ENCODE measurements at regions not wholly inside any gene's neighbourhood (a gene's known extent, or its start where the extent isn't known, plus 50 kb on each side); places are given as distances from the start of the nearest gene placed in this dataset.

DNA sequence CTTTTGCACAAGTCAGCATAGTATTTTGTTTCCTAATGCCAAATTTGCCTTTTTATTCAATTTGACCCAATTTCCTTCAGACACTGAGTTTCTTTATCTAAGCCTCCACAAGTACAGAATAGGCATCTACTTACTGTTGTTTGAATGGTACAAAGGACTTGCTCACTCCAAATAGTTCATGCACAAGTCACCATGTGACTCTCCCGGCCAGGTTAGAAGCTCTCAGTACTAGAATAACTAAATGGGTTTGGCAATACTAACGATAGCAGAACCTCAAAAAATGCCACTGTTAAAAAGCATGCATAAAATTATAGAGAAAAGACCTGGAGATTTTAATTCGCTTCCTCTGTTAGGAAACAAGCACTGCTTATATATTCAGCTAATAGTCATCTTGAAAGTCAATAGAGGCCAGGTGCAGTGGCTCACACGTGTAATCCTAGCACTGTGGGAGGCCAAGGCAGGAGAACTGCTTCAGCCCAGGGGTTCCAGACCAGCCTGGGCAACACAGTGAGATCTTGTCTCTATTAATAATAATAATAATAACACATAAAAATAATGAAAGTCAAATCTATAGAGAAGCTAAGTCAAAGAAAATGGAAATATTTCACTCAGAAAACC lies 335.8 kb upstream of the MBL2 start:
- no peak for TF ChIP-seq POLR2A (IDR thresholded peaks at IDR 0.05)
- TF ChIP-seq, protein P1, sequence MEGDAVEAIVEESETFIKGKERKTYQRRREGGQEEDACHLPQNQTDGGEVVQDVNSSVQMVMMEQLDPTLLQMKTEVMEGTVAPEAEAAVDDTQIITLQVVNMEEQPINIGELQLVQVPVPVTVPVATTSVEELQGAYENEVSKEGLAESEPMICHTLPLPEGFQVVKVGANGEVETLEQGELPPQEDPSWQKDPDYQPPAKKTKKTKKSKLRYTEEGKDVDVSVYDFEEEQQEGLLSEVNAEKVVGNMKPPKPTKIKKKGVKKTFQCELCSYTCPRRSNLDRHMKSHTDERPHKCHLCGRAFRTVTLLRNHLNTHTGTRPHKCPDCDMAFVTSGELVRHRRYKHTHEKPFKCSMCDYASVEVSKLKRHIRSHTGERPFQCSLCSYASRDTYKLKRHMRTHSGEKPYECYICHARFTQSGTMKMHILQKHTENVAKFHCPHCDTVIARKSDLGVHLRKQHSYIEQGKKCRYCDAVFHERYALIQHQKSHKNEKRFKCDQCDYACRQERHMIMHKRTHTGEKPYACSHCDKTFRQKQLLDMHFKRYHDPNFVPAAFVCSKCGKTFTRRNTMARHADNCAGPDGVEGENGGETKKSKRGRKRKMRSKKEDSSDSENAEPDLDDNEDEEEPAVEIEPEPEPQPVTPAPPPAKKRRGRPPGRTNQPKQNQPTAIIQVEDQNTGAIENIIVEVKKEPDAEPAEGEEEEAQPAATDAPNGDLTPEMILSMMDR (IDR thresholded peaks at IDR 0.05) = no peak
